Heart right ventricle (tissue), 16 donors: ENCODE measurements at regions not wholly inside any gene's neighbourhood (a gene's known extent, or its start where the extent isn't known, plus 50 kb on each side); places are given as distances from the start of the nearest gene placed in this dataset.
"Not testable (repeated sequence)": the region's sequence is repeated elsewhere in the genome, so short reads cannot be mapped to it uniquely, and the experiment has no call there.

Source experiments
- ATAC-seq, 8 donors: fragments of 200-7000 bp; cut with Tn5 transposase; one replicate each; pipeline ENCODE4 v1.9.1; 2020; ENCODE audit warnings: mild to moderate bottlenecking in 8 of 8, moderate library complexity in 8 of 8, moderate number of reproducible peaks in 1 of 8
- DNase-seq, 2 donors: peaks; one replicate each; pipeline ENCODE4 v3.0.0-alpha.2; 2020
- H3K27ac ChIP-seq, 10 donors: fragments of 200-600 bp; sonication (generic) in 2 of 10; one replicate each; pipeline versions ENCODE4 v1.5.0 to v1.8.0; 2020 to 2022; ENCODE audit warnings: mild to moderate bottlenecking in 3 of 10
- H3K27me3 ChIP-seq, 7 donors: fragments of 200-600 bp; one replicate each; pipeline ENCODE4 v1.8.0; 2021 to 2022; ENCODE audit warnings: mild to moderate bottlenecking in 2 of 7
- H3K36me3 ChIP-seq, 9 donors: fragments of 200-600 bp; sonication (generic) in 1 of 9; one replicate each; pipeline versions ENCODE4 v1.5.0 to v1.8.0; 2020 to 2022; ENCODE audit warnings: mild to moderate bottlenecking in 2 of 9
- H3K4me1 ChIP-seq, 9 donors: fragments of 200-600 bp; sonication (generic) in 1 of 9; one replicate each; pipeline versions ENCODE4 v1.5.0 to v1.8.0; 2020 to 2022; ENCODE audit warnings: mild to moderate bottlenecking in 4 of 9
- H3K4me3 ChIP-seq, 10 donors: fragments of 200-600 bp; sonication (generic) in 2 of 10; one replicate each; pipeline versions ENCODE4 v1.5.0 to v1.8.0; 2020 to 2022; ENCODE audit warnings: mild to moderate bottlenecking in 7 of 10, moderate library complexity in 2 of 10
- H3K9me3 ChIP-seq, 11 donors: fragments of 200-600 bp in 10 of 11; sonication (generic) in 2 of 11; one replicate each; pipeline versions ENCODE4 v1.5.0 to v1.8.0; 2013 to 2022; ENCODE audit warnings: mild to moderate bottlenecking in 2 of 11, control low read depth in 1 of 11, moderate library complexity in 1 of 11
- WGBS, 2 donors: extraction: QIAGEN DNeasy Blood & Tissue Kit; methylation state at CpG; one replicate each; pipeline ENCODE4 v1.1.7; 2013; ENCODE audit warnings: inconsistent platforms in 1 of 2; 5-methylcytosine and 5-hydroxymethylcytosine counted together
- intact Hi-C, 10 donors: fragments of 100-400 bp; cut with DNase I; formaldehyde crosslinking; loops; one replicate each; pipeline versions ENCODE4 v1.11.1 to v1.14.2; 2022
- TF ChIP-seq, protein P1 (sequence below), 9 donors: fragments of 200-600 bp; sonication (generic) in 2 of 9; IDR thresholded peaks; one replicate each; pipeline versions ENCODE4 v1.5.0 to v1.8.0; 2021 to 2022; ENCODE audit warnings: antibody characterized with exemption in 9 of 9, mild to moderate bottlenecking in 5 of 9, moderate library complexity in 1 of 9
- donor health status: Arrhythmogenic right ventricular cardiomyopathy.
- donor health status: ischemic (EF 13 %, LVEDD 7.1; RV severe dilation, severe dysfunction).
- donor health status: healthy with polysubstance abuse.
- donor health status: DM: no; HTN: yes; CAD: no.
- donor health status: DM: no; HTN: no; CAD: no.
- donor health status: ischemic (EF 25% LVEDD 6.9; RV normal size, moderate dysfunction).
- donor health status: ischemic (EF 25% LVEDD 5.7; RV mildly dilated, moderate dysfunction).
- donor health status: healthy.
- donor health status: DM: yes; HTN: yes; CAD: no.
- donor health status: Ischemic cardiomyopathy.
- donor health status: ischemic (EF 35%, LVEDD 5.7; RV mildly dilated, moderate dysfunction).
- donor health status: nonischemic (EF 11% LVEDD 7.7; RV severe dilation, severe dysfunction).
- donor health status: DM: yes; HTN: yes; CAD: no.
- donor health status: PGD.
- donor health status: ischemic (EF 29% LVEDD 5.4; RV normal size, mild dysfunction).
- donor health status: nonischemic (EF 23%, LVEDD 6.1; RV moderate dilation, normal function).

DNA sequence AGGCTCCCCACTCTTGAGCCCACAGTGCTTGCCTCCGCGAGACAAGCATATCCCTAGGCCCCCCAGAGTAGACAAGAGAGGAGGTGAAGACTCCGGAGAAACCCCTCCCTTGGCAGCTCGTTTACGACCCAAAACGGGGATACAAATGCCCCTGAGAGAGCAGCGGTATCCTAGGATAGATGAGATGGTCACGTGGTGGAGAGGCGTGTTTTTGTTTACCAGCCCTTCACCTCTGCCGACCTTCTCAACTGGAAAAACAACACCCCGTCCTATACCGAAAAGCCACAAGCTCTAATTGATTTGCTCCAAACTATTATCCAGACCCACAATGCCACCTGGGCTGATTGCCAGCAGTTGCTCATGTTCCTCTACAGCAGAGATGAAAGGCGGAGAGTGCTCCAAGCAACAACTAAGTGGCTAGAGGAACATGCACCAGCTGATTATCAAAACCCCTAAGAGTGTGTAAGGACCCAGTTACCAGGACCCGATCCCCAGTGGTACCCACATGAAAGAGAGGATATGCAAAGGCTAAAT lies 99.5 kb upstream of the OSBPL11 start:
- no peak for ATAC-seq
- Histone ChIP-seq H3K9me3 (no peaks in the 10 kb centered on the region), H3K4me3 (no peak overlapping the region), H3K36me3 (no peaks in the 10 kb centered on the region), H3K27ac (no peak overlapping the region), H3K4me1 (no peaks in the 10 kb centered on the region), H3K27me3 (no peaks in the 10 kb centered on the region)
- TF ChIP-seq, protein P1, sequence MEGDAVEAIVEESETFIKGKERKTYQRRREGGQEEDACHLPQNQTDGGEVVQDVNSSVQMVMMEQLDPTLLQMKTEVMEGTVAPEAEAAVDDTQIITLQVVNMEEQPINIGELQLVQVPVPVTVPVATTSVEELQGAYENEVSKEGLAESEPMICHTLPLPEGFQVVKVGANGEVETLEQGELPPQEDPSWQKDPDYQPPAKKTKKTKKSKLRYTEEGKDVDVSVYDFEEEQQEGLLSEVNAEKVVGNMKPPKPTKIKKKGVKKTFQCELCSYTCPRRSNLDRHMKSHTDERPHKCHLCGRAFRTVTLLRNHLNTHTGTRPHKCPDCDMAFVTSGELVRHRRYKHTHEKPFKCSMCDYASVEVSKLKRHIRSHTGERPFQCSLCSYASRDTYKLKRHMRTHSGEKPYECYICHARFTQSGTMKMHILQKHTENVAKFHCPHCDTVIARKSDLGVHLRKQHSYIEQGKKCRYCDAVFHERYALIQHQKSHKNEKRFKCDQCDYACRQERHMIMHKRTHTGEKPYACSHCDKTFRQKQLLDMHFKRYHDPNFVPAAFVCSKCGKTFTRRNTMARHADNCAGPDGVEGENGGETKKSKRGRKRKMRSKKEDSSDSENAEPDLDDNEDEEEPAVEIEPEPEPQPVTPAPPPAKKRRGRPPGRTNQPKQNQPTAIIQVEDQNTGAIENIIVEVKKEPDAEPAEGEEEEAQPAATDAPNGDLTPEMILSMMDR (IDR thresholded peaks at IDR 0.05), result no peak
- 89 to 90% methylated on average over 14 of the region's 14 CpGs for WGBS, 2 donors
- DNase-seq, result no peak
- intact Hi-C loops, result no loop called here

DNA sequence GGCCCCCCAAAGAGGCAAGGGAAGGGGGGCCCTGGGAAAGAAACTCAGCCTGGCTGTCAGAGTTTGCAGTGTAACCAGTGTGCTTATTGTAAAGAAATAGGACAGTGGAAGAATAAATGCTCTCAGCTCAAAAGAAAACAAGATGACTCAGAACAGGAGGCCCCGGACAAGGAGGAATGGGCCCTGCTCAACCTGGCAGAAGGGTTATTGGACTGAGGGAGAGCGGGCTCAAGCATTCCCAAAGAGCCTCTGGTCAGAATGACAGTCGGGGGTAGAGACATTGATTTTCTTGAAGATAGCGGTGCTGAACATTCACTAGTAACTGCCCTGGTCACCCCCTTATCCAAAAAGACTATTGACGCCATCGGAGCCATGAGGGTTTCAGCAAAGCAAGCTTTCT lies 100.4 kb upstream of the OSBPL11 start:
- 87 to 90% methylated on average over 6 of the region's 6 CpGs for WGBS, 2 donors
- intact Hi-C loops, result no loop called here
- TF ChIP-seq, protein P1 (IDR thresholded peaks at IDR 0.05), result no peak

DNA sequence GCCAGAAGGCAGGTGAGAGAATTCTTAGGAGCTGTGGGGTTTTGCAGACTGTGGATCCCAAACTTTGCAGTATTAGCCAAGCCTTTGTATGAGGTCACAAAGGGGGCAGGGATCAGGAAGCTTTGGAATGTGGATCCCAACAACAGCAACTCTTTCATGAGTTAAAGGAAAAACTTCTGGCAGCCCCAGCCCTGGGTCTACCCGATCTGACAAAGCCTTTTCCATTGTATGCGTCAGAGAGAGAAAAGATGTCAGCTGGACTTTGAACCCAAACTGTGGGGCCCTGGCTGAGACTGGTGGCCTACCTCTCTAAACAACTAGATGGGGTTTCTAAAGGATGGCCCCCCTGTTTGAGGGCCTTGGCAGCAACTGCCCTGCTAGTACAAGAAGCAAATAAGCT lies 101.8 kb upstream of the OSBPL11 start:
- ATAC-seq, DNase-seq, intact Hi-C loops, H3K9me3 ChIP-seq, H3K4me1 ChIP-seq, H3K27ac ChIP-seq, H3K27me3 ChIP-seq, H3K36me3 ChIP-seq, H3K4me3 ChIP-seq: not testable (repeated sequence)
- 57 to 71% methylated on average over 2 of the region's 2 CpGs for WGBS, 2 donors

More for the DNA sequence above, 100.4 kb upstream of the OSBPL11 start:
- DNase-seq (no peak), ATAC-seq (no peak)
- H3K36me3 ChIP-seq, result no peaks in the 10 kb centered on the region
- H3K27ac ChIP-seq, result no peak overlapping the region
- H3K27me3 ChIP-seq, result no peaks in the 10 kb centered on the region
- no peaks in the 10 kb centered on the region for H3K4me1 ChIP-seq
- no peaks in the 10 kb centered on the region for H3K9me3 ChIP-seq
- H3K4me3 ChIP-seq, result no peak overlapping the region

DNA sequence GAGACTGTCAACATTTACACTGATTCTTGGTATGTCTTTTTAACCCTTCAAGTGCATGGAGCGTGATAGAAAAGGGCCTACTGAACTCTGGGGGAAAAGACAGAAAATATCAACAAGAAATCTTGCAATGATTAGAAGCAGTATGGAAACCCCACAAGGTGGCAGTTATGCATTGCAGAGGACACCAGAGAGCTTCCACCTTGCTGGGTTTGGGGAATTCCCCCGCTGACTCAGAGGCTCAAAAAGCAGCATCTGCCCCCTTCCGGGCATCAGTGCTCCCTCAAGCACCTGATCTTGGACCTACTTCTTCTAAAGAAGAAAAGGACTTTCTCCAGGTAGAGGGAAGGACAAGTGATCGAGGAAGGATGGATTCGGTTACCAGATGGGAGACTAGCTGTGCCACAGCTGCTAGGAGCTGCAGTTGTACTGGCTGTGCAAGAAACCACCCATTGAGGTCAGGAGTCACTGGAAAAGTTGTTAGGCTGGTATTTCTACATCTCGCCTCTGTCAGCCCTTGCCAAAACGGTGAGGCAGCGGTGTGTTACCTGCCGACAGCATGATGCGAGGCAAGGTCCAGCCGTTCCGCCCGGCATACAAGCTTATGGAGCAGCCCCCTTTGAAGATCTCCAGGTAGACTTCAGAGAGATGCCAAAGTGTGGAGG lies 102.8 kb upstream of the OSBPL11 start:
- H3K4me3 ChIP-seq, H3K27ac ChIP-seq, H3K27me3 ChIP-seq, DNase-seq, H3K36me3 ChIP-seq, H3K9me3 ChIP-seq, H3K4me1 ChIP-seq, ATAC-seq, intact Hi-C loops: not testable (repeated sequence)
- WGBS, 2 donors, result 90% methylated on average over 13 of the region's 13 CpGs

DNA sequence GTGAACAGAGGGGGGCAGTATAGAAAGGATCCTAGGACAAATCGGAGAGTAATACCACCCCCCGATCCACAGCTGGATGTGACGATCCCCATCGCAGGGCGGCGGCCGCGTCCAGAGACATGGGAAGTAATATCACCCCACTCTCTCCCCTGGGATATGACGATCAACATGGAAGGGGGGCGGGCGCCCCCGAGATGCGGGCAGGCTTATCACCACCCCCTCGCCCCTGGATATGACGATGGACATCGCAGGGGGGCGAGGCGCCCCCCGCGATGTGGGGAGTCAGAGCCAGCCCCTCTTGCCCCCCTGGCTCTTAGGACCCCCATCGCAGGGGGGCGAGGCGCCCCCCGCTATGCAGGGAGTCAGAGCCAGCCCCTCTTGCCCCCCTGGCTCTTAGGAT lies 120.4 kb upstream of the OSBPL11 start:
- Histone ChIP-seq H3K27me3 (no peaks in the 10 kb centered on the region), H3K4me1 (no peaks in the 10 kb centered on the region), H3K4me3 (no peak overlapping the region), H3K27ac (no peak overlapping the region), H3K36me3 (no peaks in the 10 kb centered on the region), H3K9me3 (no peaks in the 10 kb centered on the region)
- no peak for DNase-seq
- no peak for ATAC-seq
- TF ChIP-seq, protein P1 (IDR thresholded peaks at IDR 0.05), result no peak
- WGBS, 2 donors, result 94 to 95% methylated on average over 24 of the region's 24 CpGs
- intact Hi-C loops, result no loop called here

DNA sequence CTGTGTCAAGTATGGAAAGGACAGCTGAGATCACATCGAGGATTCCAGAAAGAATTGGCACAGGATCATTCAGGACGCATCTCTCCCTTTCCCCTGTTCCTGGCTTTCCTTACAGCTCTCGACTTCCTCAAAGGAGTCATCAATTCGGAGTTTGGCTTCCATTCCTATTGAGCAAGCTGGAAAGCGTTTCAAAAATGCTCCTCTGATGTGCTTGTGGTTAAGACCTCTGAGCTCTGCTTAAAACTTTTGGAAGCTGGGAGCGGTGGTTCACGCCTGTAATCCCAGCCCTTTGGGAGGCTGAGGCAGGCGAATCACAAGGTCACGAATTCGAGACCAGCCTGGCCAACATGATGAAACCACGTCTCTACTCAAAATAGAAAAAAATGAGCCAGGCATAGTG lies 136.9 kb upstream of the OSBPL11 start:
- ATAC-seq, DNase-seq, H3K4me1 ChIP-seq, H3K4me3 ChIP-seq, H3K36me3 ChIP-seq, intact Hi-C loops, H3K27ac ChIP-seq: not testable (repeated sequence)
- 69 to 81% methylated on average over 11 of the region's 11 CpGs for WGBS, 2 donors
- H3K9me3 ChIP-seq, result peaks cover 0 to 16% (median 0%) of the 10 kb centered on the region in 11 donors
- peaks cover 0 to 12% (median 0%) of the 10 kb centered on the region in 7 donors for H3K27me3 ChIP-seq

DNA sequence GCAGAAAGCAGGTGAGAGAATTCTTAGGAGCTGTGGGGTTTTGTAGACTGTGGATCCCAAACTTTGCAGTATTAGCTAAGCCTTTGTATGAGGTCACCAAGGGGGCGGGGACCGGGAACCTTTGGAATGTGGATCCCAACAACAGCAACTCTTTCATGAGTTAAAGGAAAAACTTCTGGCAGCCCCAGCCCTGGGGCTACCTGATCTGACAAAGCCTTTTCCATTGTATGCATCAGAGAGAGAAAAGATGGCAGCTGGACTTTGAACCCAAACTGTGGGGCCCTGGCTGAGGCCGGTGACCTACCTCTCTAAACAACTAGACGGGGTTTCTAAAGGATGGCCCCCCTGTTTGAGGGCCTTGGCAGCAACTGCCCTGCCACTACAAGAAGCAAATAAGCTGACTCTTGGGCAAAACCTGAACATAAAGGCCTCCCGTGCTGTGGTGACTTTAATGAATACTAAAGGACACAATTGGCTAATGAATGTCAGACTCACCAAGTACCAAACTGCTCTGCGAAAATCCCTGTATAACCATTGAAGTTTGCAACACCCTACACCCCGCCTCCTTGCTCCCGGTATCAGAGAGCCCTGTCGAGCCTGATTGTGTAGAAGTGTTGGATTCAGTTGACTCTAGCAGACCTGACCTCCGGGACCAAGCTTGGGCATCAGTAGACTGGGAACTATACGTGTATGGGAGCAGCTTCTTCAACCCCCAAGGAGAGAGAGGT lies 146.9 kb upstream of the OSBPL11 start:
- intact Hi-C loops, H3K27me3 ChIP-seq: not testable (repeated sequence)
- 79 to 83% methylated on average over 11 of the region's 11 CpGs for WGBS, 2 donors

More for the DNA sequence above, 146.9 kb upstream of the OSBPL11 start:
- not testable (repeated sequence) for H3K36me3 ChIP-seq, H3K4me1 ChIP-seq, H3K4me3 ChIP-seq, H3K27ac ChIP-seq, H3K9me3 ChIP-seq, DNase-seq, ATAC-seq
